HG03469 (cell line): ENCODE measurements at regions not wholly inside any gene's neighbourhood (a gene's known extent, or its start where the extent isn't known, plus 50 kb on each side); places are given as distances from the start of the nearest gene placed in this dataset.

Experiments
- ATAC-seq: cut with Tn5 transposase; IDR thresholded peaks from one replicate; pipeline ENCODE4 v1.9.1; 2021; ENCODE audit warnings: mild to moderate bottlenecking, moderate library complexity, moderate number of reproducible peaks; ENCODE audit not compliant: unreplicated experiment

- ATAC-seq = no peak
Observed at GRCh38 chr10:111784436-111784835, 399.1 kb downstream of the GPAM start.

- ATAC-seq = no peak
Observed at GRCh38 chr10:111784946-111785465, 398.6 kb downstream of the GPAM start.

DNA sequence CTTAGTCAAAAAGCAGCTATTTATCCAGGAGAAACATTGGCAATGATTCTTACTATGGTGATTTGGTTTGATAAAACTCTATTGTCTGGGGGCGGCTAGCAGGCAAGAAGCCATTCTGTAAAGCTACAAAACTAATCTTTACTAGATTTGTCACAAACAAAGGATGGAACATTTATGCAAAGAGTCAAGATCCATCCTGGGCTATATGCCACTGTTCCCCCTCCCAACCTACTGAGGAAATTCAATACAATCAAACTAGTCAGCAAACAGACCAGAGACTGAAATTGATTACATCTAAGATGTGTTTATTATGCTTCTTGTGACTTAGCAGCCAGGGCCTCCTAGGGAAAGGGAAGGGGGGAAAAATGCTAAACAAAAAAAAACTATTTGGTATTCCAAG, 397.6 kb downstream of the GPAM start:
- no peak for ATAC-seq

GRCh38 chr10:111789821-111790220, 393.7 kb downstream of the GPAM start:
- ATAC-seq = no peak

GRCh38 chr10:111801841-111802240, 381.7 kb downstream of the GPAM start:
- no peak for ATAC-seq

DNA sequence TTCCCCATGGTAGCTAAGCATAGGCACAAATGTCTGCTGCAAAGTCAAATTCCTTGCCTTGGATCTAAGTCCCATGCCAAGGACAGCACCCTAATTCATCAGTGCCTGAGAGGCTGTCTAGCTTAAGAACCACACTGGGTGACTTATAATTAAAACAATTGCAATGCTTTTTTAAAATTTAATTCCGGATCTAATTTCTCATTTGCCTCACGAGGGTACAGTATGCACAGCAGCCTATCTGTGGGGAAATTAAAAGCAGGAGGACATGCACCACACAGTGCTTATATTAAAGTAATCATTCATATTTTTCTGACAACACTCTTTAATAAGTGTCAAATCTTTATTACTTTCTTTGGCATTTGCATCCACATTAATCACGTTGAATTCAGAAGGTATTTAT, 378.8 kb downstream of the GPAM start:
- no peak for ATAC-seq

GRCh38 chr10:111811517-111811916, 372.0 kb downstream of the GPAM start:
- no peak for ATAC-seq

GRCh38 chr10:111820471-111820870, 363.1 kb downstream of the GPAM start:
- ATAC-seq = no peak

- no peak for ATAC-seq
Observed at GRCh38 chr10:111821871-111822270, 361.7 kb downstream of the GPAM start.

DNA sequence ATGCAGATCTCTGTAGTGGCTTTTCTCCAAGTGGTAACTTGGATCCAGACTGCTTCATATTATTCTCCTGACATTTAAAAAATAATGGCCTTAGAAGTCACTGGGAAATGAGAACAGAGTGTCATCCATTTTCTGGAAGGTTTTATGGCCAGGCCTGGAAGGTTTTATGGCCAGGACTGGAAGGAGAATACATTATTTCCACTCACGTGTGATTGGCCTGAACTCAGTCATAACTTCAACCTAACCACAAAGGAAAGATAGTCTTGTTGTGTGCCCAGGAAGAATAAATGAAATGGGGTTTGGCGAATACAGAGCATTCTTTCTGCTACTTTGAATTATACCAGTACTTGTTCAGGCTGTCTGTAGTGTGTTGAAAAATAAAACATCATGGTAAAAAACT, 360.9 kb downstream of the GPAM start:
- ATAC-seq = no peak

GRCh38 chr10:111824128-111824527, 359.4 kb downstream of the GPAM start:
- ATAC-seq = no peak

- no peak for ATAC-seq
Observed at GRCh38 chr10:111830359-111830758, 353.2 kb downstream of the GPAM start.

- ATAC-seq = no peak
Observed at GRCh38 chr10:111831058-111831457, 352.5 kb downstream of the GPAM start.

- no peak for ATAC-seq
Observed at GRCh38 chr10:111833251-111833650, 350.3 kb downstream of the GPAM start.

DNA sequence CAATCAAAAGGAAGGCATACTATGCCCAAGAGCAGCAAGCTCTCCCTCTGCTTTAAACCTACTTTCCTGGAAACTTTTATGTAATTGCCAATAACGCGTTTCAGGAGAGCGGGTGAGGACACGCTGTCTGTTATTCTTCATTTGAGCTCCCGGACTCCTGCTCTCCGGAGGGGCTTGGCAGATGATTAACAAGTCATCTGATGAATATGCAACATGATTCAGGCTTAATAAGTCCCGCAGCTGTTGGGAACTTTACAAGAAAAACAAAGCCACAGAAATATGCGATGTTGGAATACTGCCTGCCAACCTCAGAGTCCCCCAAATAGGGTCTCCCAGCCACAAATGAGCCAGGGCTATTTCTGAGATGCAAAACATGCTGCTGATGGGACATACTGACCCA, 348.0 kb downstream of the GPAM start:
- no peak for ATAC-seq

GRCh38 chr10:111836064-111836463, 347.5 kb downstream of the GPAM start:
- no peak for ATAC-seq

DNA sequence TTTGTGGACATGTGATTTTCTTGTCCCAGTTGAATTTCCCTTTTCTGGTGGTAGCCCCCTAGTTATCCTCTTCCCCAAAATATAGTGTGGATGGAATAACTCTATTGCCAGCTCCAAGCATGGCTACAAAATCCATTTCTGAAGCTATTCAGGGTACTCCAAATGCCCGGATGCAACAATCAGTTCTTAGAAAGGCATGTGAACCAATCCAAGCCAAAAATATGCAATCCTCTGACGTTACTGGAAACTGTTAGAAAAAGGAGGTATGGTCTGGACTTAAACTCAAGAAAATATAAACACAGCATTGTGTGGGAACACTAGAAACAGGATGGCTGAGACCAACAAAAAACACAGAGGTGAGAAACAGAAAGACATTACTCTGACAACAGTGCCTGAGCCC, 347.0 kb downstream of the GPAM start:
- no peak for ATAC-seq

- ATAC-seq = no peak
Observed at GRCh38 chr10:111837086-111837485, 346.5 kb downstream of the GPAM start.

- no peak for ATAC-seq
Observed at GRCh38 chr10:111837985-111838384, 345.6 kb downstream of the GPAM start.

- ATAC-seq = no peak
Observed at GRCh38 chr10:111840546-111840945, 343.0 kb downstream of the GPAM start.

DNA sequence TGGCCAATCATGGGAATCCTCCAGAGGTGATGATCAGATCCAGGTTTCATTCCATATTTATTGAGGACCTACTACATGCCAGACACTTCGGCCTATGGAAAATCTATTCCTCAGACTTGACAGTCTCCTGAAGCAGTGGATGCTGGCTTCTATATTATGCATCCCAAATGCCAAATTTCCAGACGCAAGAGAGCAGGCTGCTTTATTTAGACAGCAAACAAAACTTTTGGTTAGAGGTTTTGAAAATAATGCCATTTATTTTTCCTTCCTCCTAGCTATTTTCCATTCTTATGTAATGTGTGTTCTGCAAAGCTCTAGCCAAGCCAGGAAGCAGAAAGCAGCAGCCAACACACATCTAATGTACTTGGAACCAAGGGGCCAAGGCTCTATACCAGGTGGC, 330.8 kb downstream of the GPAM start:
- ATAC-seq = no peak

DNA sequence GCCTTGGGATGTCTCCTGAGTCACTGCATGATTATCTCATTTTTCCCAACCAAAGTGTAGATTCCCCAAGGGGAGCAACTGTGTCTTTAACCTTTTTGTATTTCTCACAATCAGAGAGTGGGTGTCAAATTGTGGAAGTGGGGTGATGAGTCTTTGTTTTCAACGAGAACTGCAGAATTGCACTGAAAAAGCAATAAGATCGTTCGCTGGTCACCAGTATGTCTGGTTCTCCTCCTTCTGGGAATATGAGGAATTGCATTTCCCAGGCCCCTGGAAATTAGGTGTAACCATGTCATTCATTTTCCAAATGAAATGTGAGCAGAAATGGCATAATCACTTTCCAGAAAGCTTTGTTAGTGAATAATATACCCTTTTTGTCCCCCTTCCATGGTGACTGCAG, 326.9 kb downstream of the GPAM start:
- ATAC-seq = no peak

DNA sequence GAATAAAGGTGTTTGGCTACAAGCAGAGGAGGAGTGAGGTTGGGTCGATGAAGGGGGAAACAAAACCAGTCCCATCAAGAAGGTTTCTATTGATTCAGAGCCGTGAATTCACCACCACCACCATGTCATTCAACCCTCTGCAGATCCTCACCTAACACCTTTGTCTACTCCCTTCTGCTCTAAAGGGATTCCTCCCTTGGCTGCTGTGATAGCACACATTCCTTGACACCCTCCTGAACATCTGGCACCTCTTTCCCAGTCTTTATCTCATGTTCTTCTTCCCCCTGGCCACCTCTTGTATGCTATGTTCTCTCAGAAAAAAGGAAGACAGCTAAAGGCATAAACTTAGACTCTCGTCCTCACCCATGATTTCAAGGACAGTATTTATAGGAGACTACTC, 318.0 kb downstream of the GPAM start:
- ATAC-seq = no peak

DNA sequence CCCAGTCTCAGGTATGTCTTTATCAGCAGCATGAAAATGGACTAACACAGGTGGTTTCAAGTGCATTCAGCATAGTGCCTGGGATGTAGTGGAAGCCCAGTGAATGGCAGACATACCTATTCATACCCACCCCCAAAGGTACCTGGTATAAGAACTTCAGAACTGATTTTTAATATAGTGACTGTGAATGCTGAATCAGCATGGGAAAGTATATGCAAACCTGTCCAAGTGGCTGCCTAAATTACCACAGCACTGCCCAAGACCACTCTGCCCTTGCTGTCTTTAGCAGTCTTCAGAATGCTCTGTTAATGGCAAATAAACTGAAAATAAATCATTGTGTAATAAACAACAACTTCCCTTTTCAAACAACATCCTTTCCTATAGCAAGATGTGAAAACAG, 312.1 kb downstream of the GPAM start:
- no peak for ATAC-seq
